GM12878 (cell line): ENCODE measurements at regions not wholly inside any gene's neighbourhood (a gene's known extent, or its start where the extent isn't known, plus 50 kb on each side); places are given as distances from the start of the nearest gene placed in this dataset.

Experiments used
- CTCF ChIP-seq, 3 experiments: IDR thresholded peaks in 2 of 3; conservative IDR thresholded peaks in 1 of 3; 2 replicates each; pipeline ENCODE4 v1.5.1; 2011; ENCODE audit warnings: low read depth in 3 of 3, low read length in 3 of 3, mild to moderate bottlenecking in 3 of 3, control low read depth in 2 of 3, moderate library complexity in 2 of 3, inconsistent platforms in 1 of 3, mixed read lengths in 1 of 3; ENCODE audit not compliant: control insufficient read depth in 2 of 3, insufficient read depth in 1 of 3; ENCODE audit errors: extremely low read depth in 1 of 3
- ESRRA ChIP-seq: IDR thresholded peaks from 2 replicates; pipeline ENCODE4 v1.6.1; 2012; ENCODE audit warnings: mild to moderate bottlenecking, low read length, improper control_type of control experiment
- POLR2A ChIP-seq: IDR thresholded peaks from 2 replicates; pipeline ENCODE4 v1.6.1; 2011; ENCODE audit warnings: low read depth, mild to moderate bottlenecking, low read length
- POLR2AphosphoS5 ChIP-seq: IDR thresholded peaks from 2 replicates; pipeline ENCODE4 v1.6.1; 2011; ENCODE audit warnings: mild to moderate bottlenecking, low read length, inconsistent platforms
- RAD21 ChIP-seq: IDR thresholded peaks from 2 replicates; pipeline ENCODE4 v1.6.1; 2011; ENCODE audit warnings: mild to moderate bottlenecking, low read depth, low read length, moderate library complexity; ENCODE audit not compliant: insufficient read depth
- ZNF217 ChIP-seq: fragments of 450-650 bp; IDR thresholded peaks from 2 replicates; pipeline ENCODE4 v1.6.1; 2017; ENCODE audit warnings: antibody characterized with exemption, mild to moderate bottlenecking
- TF ChIP-seq, protein P1 (sequence below): IDR thresholded peaks from 2 replicates; pipeline ENCODE4 v1.6.1; 2012; ENCODE audit warnings: mild to moderate bottlenecking, low read depth, low read length

DNA sequence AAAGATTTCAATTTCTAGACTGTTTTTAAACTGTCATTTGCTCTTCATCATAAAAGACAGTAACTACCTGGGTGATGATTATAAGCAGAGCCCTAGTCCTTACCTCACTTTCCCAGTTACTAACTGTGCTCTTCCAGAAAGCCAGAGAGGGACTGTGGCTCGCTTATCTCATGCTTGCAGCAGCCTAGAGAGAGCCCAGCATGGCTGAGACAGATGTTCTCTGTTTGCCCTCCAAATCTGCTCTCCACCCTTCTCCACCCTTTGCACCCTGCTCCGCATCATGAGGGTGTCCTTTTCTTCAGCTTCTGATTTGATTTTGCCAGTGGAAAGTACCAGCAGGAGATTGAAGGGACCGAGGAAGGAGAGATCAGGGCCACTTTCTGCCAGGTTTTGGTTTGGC, 61.2 kb upstream of the SELENOP start:
- TF ChIP-seq CTCF (IDR thresholded peaks at IDR 0.05 in 2 of 3, conservative IDR thresholded peaks at IDR 0.05 in 1 of 3; ENCODE audit: control insufficient read depth in 2 of 3, extremely low read depth in 1 of 3, insufficient read depth in 1 of 3, low read depth in 3 of 3, low read length in 3 of 3) = no peak
- TF ChIP-seq POLR2AphosphoS5 = no peak
- TF ChIP-seq ZNF217 = no peak
- TF ChIP-seq, protein P1, sequence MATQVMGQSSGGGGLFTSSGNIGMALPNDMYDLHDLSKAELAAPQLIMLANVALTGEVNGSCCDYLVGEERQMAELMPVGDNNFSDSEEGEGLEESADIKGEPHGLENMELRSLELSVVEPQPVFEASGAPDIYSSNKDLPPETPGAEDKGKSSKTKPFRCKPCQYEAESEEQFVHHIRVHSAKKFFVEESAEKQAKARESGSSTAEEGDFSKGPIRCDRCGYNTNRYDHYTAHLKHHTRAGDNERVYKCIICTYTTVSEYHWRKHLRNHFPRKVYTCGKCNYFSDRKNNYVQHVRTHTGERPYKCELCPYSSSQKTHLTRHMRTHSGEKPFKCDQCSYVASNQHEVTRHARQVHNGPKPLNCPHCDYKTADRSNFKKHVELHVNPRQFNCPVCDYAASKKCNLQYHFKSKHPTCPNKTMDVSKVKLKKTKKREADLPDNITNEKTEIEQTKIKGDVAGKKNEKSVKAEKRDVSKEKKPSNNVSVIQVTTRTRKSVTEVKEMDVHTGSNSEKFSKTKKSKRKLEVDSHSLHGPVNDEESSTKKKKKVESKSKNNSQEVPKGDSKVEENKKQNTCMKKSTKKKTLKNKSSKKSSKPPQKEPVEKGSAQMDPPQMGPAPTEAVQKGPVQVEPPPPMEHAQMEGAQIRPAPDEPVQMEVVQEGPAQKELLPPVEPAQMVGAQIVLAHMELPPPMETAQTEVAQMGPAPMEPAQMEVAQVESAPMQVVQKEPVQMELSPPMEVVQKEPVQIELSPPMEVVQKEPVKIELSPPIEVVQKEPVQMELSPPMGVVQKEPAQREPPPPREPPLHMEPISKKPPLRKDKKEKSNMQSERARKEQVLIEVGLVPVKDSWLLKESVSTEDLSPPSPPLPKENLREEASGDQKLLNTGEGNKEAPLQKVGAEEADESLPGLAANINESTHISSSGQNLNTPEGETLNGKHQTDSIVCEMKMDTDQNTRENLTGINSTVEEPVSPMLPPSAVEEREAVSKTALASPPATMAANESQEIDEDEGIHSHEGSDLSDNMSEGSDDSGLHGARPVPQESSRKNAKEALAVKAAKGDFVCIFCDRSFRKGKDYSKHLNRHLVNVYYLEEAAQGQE = no peak
- no peak for TF ChIP-seq RAD21
- no peak for TF ChIP-seq ESRRA
- no peak for TF ChIP-seq POLR2A
